DMS79 treated with DMSO at 0.1 percent for 48 hours (cell line): ENCODE measurements at regions not wholly inside any gene's neighbourhood (a gene's known extent, or its start where the extent isn't known, plus 50 kb on each side); places are given as distances from the start of the nearest gene placed in this dataset.

Source experiments
- DNase-seq: peaks from one replicate; lab custom pipeline; 2025; lab: John Stamatoyannopoulos, UW

DNA sequence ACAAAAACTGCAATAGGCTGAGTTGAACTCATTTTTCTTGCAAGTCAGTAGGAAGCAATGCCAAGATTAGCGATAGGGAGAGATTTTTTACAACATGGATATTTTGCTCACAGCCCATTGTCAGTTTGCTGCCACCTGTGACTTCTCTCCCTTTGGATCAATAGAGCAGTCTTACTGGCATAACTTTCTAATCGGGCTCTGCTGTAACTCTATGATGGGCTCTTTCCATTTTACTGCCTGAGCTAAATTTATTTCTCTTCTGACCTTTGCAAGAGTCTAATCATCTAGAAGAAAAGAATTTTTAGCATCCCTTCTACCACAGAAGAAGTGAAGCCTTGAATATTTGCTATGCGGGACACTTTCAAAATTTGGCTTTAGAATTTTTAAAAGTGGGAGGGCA lies 53.6 kb upstream of the SGCD start:
- no peak for DNase-seq

DNA sequence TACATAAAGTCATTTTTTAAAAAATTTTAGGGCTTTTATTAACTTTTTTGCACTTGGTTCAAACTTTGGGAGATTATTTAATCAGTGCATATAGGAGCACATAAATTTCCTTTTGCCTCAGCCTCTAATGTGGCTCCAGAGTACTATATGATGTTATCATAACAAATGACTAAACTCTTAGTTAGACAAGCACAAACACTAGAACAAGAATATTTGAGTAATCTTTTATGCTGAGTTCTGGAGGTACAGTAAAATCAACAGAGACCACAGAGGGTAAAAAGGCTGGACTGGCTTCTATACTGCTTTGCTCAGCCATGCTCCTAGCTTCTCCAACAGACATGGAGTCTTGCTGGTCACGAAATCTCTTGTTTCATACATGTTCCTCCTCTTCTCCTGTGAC lies 52.5 kb upstream of the SGCD start:
- DNase-seq: no peak
